H1 (cell line): ENCODE measurements at regions not wholly inside any gene's neighbourhood (a gene's known extent, or its start where the extent isn't known, plus 50 kb on each side); places are given as distances from the start of the nearest gene placed in this dataset.

Experiments
- CTCF ChIA-PET: fragments of 300-600 bp; sonication (Branson Sonifier 250); formaldehyde crosslinking; loops from one replicate; lab custom pipeline; 2021; ENCODE audit not compliant: partially characterized antibody; lab: Charles Lee
- POLR2A ChIA-PET: fragments of 300-600 bp; sonication (Branson Sonifier 250); formaldehyde crosslinking; loops from one replicate; lab custom pipeline; 2021; ENCODE audit warnings: inconsistent platforms; ENCODE audit not compliant: partially characterized antibody; lab: Charles Lee
- DNase-seq, 2 experiments: peaks; one replicate each; pipeline versions ENCODE4 v3.0.0 to v3.0.0-alpha.2; 2010 to 2022; ENCODE audit warnings: low spot score in 2 of 2, low read depth in 1 of 2, mixed read lengths in 1 of 2
- FAIRE-seq: peaks from 2 replicates; lab custom pipeline; 2011; peaks lifted over from hg19 to GRCh38; lab: Jason Lieb, UNC
- H2AFZ ChIP-seq: 2 replicates; pipeline ENCODE4 v1.8.1; 2012; ENCODE audit warnings: low read length, inconsistent platforms
- H2AK5ac ChIP-seq: 2 replicates; pipeline ENCODE4 v1.6.1; 2013; ENCODE audit warnings: low read depth, low read length
- H2BK120ac ChIP-seq: replicated peaks from 2 replicates; pipeline ENCODE3; 2013; ENCODE audit warnings: low read depth, low read length, inconsistent platforms
- H2BK12ac ChIP-seq: 2 replicates; pipeline ENCODE4 v1.6.1; 2013; ENCODE audit warnings: low read depth, low read length
- H2BK15ac ChIP-seq: 2 replicates; pipeline ENCODE4 v1.6.1; 2013; ENCODE audit warnings: low read length
- H2BK20ac ChIP-seq: 2 replicates; pipeline ENCODE4 v1.6.1; 2013; ENCODE audit warnings: low read length
- H2BK5ac ChIP-seq: 2 replicates; pipeline ENCODE4 v1.6.1; 2013; ENCODE audit warnings: low read depth, low read length
- H3K14ac ChIP-seq: 2 replicates; pipeline ENCODE4 v1.6.1; 2013; ENCODE audit warnings: inconsistent platforms; ENCODE audit not compliant: insufficient read length
- H3K18ac ChIP-seq: 2 replicates; pipeline ENCODE4 v1.6.1; 2013; ENCODE audit warnings: low read length; ENCODE audit errors: extremely low read depth
- H3K23ac ChIP-seq: 2 replicates; pipeline ENCODE4 v1.6.1; 2013; ENCODE audit warnings: inconsistent platforms; ENCODE audit not compliant: insufficient read length
- H3K23me2 ChIP-seq: 2 replicates; pipeline ENCODE4 v1.6.1; 2013; ENCODE audit warnings: low read depth, low read length
- H3K27ac ChIP-seq: 2 replicates; pipeline ENCODE4 v1.6.1; 2011; ENCODE audit warnings: low read depth, low read length, inconsistent platforms
- H3K27me3 ChIP-seq, 4 experiments: replicated peaks in 1 of 4; 1 replicate in 1 of 4; 2 replicates in 3 of 4; pipeline versions ENCODE4 v1.6.1 to v1.8.1; 2011 to 2013; ENCODE audit warnings: low read length in 3 of 4, mild to moderate bottlenecking in 3 of 4, inconsistent platforms in 2 of 4, mixed read lengths in 2 of 4, moderate library complexity in 1 of 4; ENCODE audit not compliant: control insufficient read depth in 3 of 4, insufficient read depth in 3 of 4; ENCODE audit errors: extremely low read depth in 1 of 4
- H3K36me3 ChIP-seq, 4 experiments: 2 replicates each; pipeline versions ENCODE4 v1.6.1 to v1.8.1; 2011 to 2013; ENCODE audit warnings: mild to moderate bottlenecking in 4 of 4, low read length in 3 of 4, moderate library complexity in 2 of 4, control low read depth in 1 of 4, inconsistent platforms in 1 of 4; ENCODE audit not compliant: insufficient read depth in 4 of 4, control insufficient read depth in 2 of 4
- H3K4ac ChIP-seq: replicated peaks from 2 replicates; pipeline ENCODE3; 2013; ENCODE audit warnings: low read length, low read depth, mixed read lengths, inconsistent platforms; ENCODE audit not compliant: insufficient read length
- H3K4me1 ChIP-seq, 4 experiments: replicated peaks in 1 of 4; 1 replicate in 1 of 4; 2 replicates in 3 of 4; pipeline versions ENCODE4 v1.6.1 to v1.8.1; 2011 to 2013; ENCODE audit warnings: low read length in 3 of 4, inconsistent platforms in 2 of 4, mixed read lengths in 1 of 4; ENCODE audit not compliant: insufficient read depth in 4 of 4, control insufficient read depth in 3 of 4
- H3K4me2 ChIP-seq, 2 experiments: 2 replicates each; pipeline versions ENCODE4 v1.6.1 to v1.8.1; 2011 to 2013; ENCODE audit warnings: low read depth in 2 of 2, low read length in 2 of 2, control low read depth in 1 of 2, inconsistent platforms in 1 of 2, mild to moderate bottlenecking in 1 of 2; ENCODE audit not compliant: insufficient read depth in 1 of 2
- H3K4me3 ChIP-seq, 4 experiments: fragments of 200-600, 300-600 bp in 1 of 4; sonication (generic), shearing (Covaris generic), sonication (Bioruptor Twin) in 1 of 4; 2 replicates each; pipeline versions ENCODE4 v1.5.1 to v1.8.1; 2011 to 2016; ENCODE audit warnings: low read length in 4 of 4, low read depth in 3 of 4, control low read depth in 2 of 4, inconsistent platforms in 2 of 4, mild to moderate bottlenecking in 2 of 4, mixed read lengths in 1 of 4, moderate library complexity in 1 of 4; ENCODE audit not compliant: insufficient read depth in 2 of 4; ENCODE audit errors: extremely low read depth in 1 of 4
- H3K56ac ChIP-seq: replicated peaks from 2 replicates; pipeline ENCODE3; 2013; ENCODE audit warnings: low read depth, mild to moderate bottlenecking, mixed read lengths, low read length, inconsistent platforms; ENCODE audit not compliant: insufficient read length
- H3K79me1 ChIP-seq: 2 replicates; pipeline ENCODE4 v1.6.1; 2013; ENCODE audit warnings: low read depth, low read length, control low read depth
- H3K79me2 ChIP-seq, 2 experiments: 2 replicates each; pipeline versions ENCODE4 v1.6.1 to v1.8.1; 2012 to 2013; ENCODE audit warnings: low read length in 2 of 2, mild to moderate bottlenecking in 2 of 2, inconsistent platforms in 1 of 2; ENCODE audit not compliant: insufficient read depth in 2 of 2, control insufficient read depth in 1 of 2
- H3K9ac ChIP-seq, 4 experiments: replicated peaks in 1 of 4; 1 replicate in 1 of 4; 2 replicates in 3 of 4; pipeline versions ENCODE4 v1.6.1 to v1.8.1; 2011 to 2013; ENCODE audit warnings: low read depth in 3 of 4, low read length in 3 of 4, control low read depth in 2 of 4, mild to moderate bottlenecking in 2 of 4, moderate library complexity in 2 of 4, inconsistent platforms in 1 of 4; ENCODE audit errors: extremely low read depth in 1 of 4
- H3K9me3 ChIP-seq, 2 experiments: 2 replicates each; pipeline versions ENCODE4 v1.6.1 to v1.8.1; 2012 to 2013; ENCODE audit warnings: mild to moderate bottlenecking in 2 of 2, moderate library complexity in 2 of 2, control low read depth in 1 of 2, inconsistent platforms in 1 of 2, low read depth in 1 of 2, low read length in 1 of 2, mixed read lengths in 1 of 2; ENCODE audit not compliant: insufficient read depth in 2 of 2
- H4K20me1 ChIP-seq, 2 experiments: replicated peaks in 1 of 2; 2 replicates each; pipeline versions ENCODE3 to v1.8.1; 2011 to 2013; ENCODE audit warnings: inconsistent platforms in 2 of 2, low read length in 2 of 2, mild to moderate bottlenecking in 1 of 2; ENCODE audit not compliant: insufficient read depth in 2 of 2, control insufficient read depth in 1 of 2
- H4K5ac ChIP-seq: 2 replicates; pipeline ENCODE4 v1.6.1; 2013; ENCODE audit warnings: low read length, low read depth, mixed read lengths, inconsistent platforms; ENCODE audit not compliant: insufficient read length
- H4K8ac ChIP-seq: 2 replicates; pipeline ENCODE4 v1.8.0; 2013; ENCODE audit warnings: mild to moderate bottlenecking, moderate library complexity, low read length, inconsistent platforms; ENCODE audit not compliant: insufficient read depth; ENCODE audit errors: extremely low read depth
- H4K91ac ChIP-seq: replicated peaks from 2 replicates; pipeline ENCODE3; 2013; ENCODE audit warnings: low read length, mixed read lengths, inconsistent platforms; ENCODE audit not compliant: insufficient read length
- ASH2L ChIP-seq: fragments of 200-600, 300-600 bp; sonication (generic); IDR thresholded peaks from one replicate; pipeline ENCODE4 v1.7.1; 2017; ENCODE audit warnings: low read length
- ATF2 ChIP-seq: IDR thresholded peaks from 2 replicates; pipeline ENCODE4 v1.6.1; 2012; ENCODE audit warnings: low read length, inconsistent platforms
- CHD1 ChIP-seq: IDR thresholded peaks from 2 replicates; pipeline ENCODE4 v1.6.1; 2012; ENCODE audit warnings: low read depth, low read length, improper control_type of control experiment
- NANOG ChIP-seq: IDR thresholded peaks from 2 replicates; pipeline ENCODE4 v1.6.1; 2011; ENCODE audit warnings: low read length, low read depth, mild to moderate bottlenecking, inconsistent platforms; ENCODE audit not compliant: insufficient read depth, poor library complexity, severe bottlenecking
- WGBS, 2 experiments: shearing (Covaris generic) in 1 of 2; methylation state at CpG; one replicate each; pipeline versions ENCODE4 v1.1.6 to v1.1.7; 2013 to 2015; ENCODE audit warnings: low lambda C conversion rate in 2 of 2, mixed read lengths in 2 of 2, inconsistent platforms in 1 of 2, low coverage in 1 of 2, missing lambda C conversion rate in 1 of 2; ENCODE audit not compliant: insufficient replicate concordance in 2 of 2, insufficient coverage in 1 of 2, insufficient read length in 1 of 2; ENCODE audit errors: extremely low coverage in 1 of 2, missing lambda C conversion rate in 1 of 2; 5-methylcytosine and 5-hydroxymethylcytosine counted together
- TF ChIP-seq, protein P1 (sequence below): IDR thresholded peaks from 2 replicates; pipeline ENCODE4 v1.6.1; 2012; ENCODE audit warnings: inconsistent platforms

- WGBS, 2 experiments: 83% methylated on average over 1 of the region's 1 CpG; no CpG with 5 or more reads in 1 of the 2 experiments
- Histone ChIP-seq H4K20me1 (no peaks in the 10 kb centered on the region), H3K9ac (no peak overlapping the region), H2BK120ac (no peak overlapping the region), H3K14ac (no peak overlapping the region), H4K8ac (no peak overlapping the region), H3K36me3 (no peaks in the 10 kb centered on the region), H3K27ac (no peak overlapping the region), H4K91ac (no peak overlapping the region), H3K23ac (no peak overlapping the region), H3K56ac (no peak overlapping the region), H3K23me2 (no peaks in the 10 kb centered on the region), H3K4me2 (no peak overlapping the region), H3K4ac (no peak overlapping the region), H3K18ac (no peak overlapping the region), H2AFZ (no peak overlapping the region), H3K79me1 (no peaks in the 10 kb centered on the region; the same call in 1 of the 2 replicates), H2BK12ac (no peak overlapping the region), H2BK20ac (no peak overlapping the region), H3K4me3 (no peak overlapping the region), H3K9me3 (no peaks in the 10 kb centered on the region), H4K5ac (no peak overlapping the region), H2AK5ac (no peak overlapping the region), H3K79me2 (no peaks in the 10 kb centered on the region), H3K4me1 (no peaks in the 10 kb centered on the region; a peak in 2 of 7 replicates), H2BK15ac (no peak overlapping the region), H2BK5ac (no peak overlapping the region), H3K27me3 (no peaks in the 10 kb centered on the region)
- FAIRE-seq (no peak), DNase-seq (no peak)
- CTCF ChIA-PET: interaction anchor here (1.1 to 1.7 kb wide), 2 partner anchors 36 to 226 kb away, joined by 3 read pairs; no protein-coding TSS in a partner anchor
- POLR2A ChIA-PET: no interaction called here
- TF ChIP-seq ASH2L: no peak
- no peak for TF ChIP-seq NANOG
- TF ChIP-seq ATF2: no peak
- TF ChIP-seq, protein P1, sequence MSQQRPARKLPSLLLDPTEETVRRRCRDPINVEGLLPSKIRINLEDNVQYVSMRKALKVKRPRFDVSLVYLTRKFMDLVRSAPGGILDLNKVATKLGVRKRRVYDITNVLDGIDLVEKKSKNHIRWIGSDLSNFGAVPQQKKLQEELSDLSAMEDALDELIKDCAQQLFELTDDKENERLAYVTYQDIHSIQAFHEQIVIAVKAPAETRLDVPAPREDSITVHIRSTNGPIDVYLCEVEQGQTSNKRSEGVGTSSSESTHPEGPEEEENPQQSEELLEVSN: no peak
- TF ChIP-seq CHD1: no peak
Observed at GRCh38 chr2:204086167-204086566, 149.6 kb downstream of the ICOS start.
